HL-60/S4 treated with retinoic acid at 250 ng/mL for 4 days and 3 days (cell line): ENCODE measurements at regions not wholly inside any gene's neighbourhood (a gene's known extent, or its start where the extent isn't known, plus 50 kb on each side); places are given as distances from the start of the nearest gene placed in this dataset.

Source experiments
- in situ Hi-C: fragments of 300-500 bp; cut with MboI; formaldehyde crosslinking; loops from 2 replicates; pipeline ENCODE4 v1.7.0; 2022; ENCODE audit warnings: low sequenced_read_pairs

DNA sequence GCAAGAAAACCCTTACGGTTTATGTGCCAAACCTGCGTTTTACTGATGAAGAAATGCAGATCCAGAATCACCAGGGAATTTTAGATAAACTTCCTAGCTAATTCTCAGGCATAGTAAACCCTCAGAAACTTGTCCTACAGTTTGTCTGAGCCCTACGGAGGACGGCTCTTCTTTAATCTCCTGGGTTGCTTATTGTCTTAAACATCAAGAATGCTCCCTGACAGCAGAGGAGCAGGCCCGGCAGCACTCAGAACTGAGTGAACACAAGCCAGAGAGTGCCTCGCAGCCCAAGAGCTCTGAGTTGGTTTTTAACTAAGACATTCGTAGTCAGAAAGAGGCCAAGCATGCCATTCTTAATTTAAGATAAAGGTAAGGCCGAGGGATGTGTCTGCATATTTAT is 114.7 kb upstream of the ERCC6L2 start:
- in situ Hi-C loops = no loop called here

DNA sequence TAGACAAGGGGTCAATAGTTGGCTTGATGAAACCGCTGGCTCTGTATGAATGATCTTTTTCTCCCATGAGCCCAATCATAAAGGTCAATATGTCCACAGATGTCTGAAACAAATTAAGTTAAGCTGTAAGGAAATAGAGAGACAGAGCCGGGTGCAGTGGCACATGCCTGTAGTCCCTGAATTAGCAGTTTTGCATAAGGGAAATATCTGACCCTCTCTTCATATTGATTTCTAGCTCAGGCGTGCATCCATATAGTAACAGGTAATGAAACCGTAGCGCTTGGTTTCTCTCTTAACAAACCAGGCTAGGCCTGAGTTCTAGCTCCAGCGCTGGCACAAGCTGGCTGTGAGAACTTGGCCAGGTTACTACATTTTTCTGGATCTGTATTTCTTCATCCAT is 118.1 kb upstream of the ERCC6L2 start:
- in situ Hi-C loops = no loop called here

DNA sequence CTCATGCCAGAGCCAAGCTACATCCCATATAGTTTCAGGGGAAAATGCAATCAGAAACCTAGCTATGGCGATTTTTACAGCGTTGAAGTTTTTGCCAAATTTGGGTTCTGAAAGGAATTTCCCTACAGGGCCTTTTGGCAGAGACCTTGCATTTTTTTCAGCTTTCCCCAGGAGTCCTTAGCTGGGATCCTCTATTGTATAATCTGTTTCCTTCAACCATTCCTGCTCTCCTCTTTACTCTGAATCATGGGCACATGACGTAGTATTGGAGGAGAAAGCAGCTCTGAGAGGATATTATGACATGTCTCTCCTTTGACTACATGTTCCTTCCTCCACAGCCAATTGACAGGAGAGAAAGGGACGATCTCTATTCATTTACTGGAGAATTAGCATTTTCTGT is 118.5 kb upstream of the ERCC6L2 start:
- in situ Hi-C loops = no loop called here

DNA sequence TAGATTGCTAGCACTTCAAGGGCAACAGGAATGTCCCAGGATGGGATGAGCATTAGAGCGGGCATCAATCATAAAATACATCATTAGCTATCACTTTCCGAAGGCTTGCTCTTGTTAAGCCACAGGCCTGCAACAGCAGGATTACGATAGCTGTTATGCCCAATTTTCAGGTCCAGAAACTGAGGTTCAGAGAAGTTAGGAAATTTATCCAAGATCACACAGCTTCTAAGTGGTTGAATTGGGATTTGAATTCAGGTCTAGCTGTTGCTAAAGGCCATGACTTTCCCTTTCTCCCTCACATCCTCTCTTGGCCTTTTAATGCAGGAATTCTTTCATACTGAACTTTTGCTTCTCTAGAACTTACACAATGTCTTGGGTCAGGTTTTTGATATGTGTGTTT is 119.4 kb upstream of the ERCC6L2 start:
- in situ Hi-C loops = no loop called here

DNA sequence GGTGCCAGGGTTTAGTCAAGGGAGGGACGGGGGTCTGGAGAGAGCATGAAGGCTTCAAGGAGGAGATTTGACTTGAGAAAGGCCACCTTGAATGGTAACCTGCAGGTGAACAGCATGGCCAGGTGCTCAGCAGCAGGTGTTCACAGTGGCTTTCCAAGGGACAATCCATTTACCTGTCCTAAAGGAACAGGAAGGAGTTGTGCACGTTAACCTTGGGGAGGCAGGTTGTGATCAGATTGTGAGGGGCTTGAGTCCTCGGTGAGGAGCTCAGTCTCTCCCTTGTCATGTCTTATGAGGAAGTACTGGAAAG is 120.1 kb upstream of the ERCC6L2 start:
- in situ Hi-C loops = no loop called here

DNA sequence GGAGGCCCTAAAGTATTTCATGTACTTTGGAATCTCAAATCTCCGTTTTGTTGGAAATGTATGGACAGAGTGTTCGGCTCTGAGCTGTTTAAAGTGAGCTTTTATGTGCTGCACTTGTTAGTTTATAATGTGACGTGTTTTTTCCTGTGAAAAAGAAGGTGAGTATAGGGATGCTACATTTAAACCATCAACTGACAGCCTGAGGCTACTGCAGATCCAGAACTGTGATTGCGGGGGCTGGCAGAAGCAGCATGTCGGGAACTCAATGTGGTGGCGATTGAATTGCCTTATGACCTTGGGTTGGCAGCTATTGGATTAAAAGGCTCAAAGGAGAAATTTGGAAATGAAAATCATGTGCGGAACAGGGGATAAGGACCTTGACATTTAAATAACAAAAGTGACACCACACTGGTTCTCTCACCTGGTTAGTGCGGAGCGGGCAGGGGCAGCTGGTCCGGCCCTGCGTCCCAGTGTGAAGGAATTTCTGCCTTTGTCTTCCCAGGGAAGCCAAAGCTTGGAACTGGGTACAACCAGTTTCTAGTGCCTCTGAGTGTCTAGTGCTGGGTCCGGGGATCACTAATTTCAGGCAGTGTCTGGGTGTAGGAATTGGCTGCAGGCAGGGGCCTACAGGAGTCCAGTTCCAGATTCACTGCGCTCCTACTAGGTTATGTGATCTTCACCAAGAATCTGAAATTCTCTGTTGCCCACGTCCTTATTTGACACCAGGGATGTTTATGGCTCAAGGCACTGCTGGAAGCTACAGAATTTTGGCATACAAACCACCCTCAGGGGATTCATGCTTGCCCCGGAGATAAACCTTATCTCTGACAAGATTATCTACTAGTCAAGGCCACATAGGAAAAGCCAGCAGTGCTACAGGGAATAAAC is 120.7 kb upstream of the ERCC6L2 start:
- in situ Hi-C loops = no loop called here

DNA sequence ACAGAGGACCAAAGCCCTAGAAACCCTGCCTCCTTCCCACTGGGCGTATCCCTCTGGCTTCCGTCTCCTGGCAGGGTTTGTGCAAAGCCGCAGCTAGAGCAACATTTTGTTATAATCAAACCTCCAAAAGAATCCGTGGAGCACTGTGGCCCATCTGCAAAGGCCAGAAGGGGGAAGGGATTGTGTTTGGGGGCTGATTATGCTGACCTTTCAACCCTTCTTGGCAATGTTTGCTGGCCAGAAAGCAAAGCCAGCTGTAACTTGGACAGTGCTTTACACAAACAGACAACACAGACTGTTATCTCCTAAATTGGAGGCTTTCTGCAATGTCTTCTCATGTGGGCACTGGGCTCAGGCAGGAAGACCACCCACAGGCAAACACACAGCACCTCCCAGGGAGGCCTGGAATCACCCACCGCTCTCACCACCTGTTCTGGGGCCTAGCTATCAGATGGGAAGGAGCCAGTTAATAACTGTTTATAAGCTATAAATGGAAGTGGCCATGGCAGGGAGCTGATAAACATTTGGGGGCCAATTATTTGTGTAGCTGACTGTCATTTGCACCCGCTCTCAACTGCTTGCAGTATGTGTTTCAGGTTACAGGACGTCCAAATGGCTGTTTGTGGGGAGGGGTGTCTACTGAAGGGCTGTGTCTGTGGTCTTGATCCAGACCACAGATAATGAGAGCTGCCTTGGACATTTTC is 121.6 kb upstream of the ERCC6L2 start:
- in situ Hi-C loops = no loop called here

DNA sequence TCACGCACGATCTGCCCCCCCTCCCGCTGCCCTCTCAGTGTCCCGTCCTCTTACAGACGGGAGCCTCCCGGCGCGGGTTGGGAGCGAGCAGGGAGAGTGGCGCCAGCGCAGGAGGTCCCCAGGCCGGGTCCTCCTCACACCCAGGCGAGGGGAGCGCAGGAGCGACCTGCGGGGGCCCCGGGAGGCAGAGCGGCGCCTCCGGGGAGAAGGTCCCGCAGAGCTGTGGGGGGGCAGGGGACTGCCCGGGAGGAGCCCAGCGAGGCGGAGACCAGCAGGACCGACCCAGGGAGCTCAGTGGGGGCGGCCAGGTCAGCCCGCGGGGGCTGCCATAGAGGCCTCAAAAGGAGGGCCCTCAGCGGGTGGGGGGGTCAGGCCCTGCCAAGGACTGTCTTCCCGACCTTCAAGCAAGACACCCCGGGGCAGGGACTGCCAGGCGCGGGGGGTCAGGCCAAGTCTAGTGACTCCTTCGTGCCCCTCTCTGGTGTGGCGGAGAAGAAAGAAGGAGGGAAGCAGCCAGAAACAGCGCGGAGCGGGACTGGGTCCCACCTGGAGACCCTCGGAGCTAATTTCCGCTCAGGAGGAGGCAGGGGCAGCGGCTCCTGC is 123.3 kb upstream of the ERCC6L2 start:
- in situ Hi-C loops = no loop called here

DNA sequence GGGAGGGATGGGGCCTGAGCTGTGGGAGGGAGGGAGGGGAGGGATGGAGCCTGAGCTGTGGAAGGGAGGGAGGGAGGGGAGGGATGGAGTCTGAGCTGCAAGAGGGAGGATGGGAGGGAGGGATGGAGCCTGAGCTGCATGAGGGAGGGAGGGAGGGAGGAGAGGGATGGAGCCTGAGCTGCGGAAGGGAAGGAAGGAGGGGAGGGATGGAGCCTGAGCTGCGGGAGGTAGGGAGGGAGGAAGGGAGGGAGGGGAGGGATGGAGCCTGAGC is 124.0 kb upstream of the ERCC6L2 start:
- in situ Hi-C loops = no loop called here

DNA sequence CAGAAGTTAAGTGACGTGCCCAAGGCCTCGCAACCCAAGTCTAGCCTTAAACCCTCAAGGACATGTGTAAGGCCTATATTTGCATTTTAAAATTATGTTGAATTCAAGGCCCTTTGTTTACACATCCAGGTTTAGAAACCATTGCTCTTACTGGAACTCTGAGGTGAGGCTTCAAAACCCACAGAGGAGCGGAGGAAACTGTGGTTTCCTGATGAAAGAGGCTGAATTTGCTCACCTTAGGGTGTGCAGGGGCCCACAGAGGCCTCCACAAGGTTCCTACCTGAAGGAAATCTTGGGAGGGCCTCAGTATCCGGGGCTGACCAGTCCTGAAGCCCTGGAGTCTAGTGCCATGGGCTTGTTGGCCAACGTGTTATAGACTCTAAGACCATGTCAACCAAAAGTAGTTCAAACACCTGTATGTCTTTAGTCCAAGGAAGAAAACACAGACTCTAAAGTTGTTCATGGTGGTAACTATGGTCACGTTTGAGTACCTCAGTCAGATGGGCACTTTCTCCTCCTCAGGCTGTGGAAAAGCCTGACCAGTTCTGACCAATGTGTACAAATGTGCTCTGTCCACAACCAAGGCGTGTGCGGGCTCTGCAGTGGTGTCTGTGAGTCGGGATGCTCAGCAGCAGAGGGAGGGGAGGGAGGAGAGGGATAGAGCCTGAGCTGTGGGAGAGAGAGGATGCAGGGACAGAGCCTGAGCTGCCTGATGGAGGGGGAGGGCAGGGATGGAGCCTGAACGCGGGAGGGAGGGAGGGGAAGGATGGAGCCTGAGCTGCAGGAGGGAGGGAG is 124.6 kb upstream of the ERCC6L2 start:
- in situ Hi-C loops = no loop called here

DNA sequence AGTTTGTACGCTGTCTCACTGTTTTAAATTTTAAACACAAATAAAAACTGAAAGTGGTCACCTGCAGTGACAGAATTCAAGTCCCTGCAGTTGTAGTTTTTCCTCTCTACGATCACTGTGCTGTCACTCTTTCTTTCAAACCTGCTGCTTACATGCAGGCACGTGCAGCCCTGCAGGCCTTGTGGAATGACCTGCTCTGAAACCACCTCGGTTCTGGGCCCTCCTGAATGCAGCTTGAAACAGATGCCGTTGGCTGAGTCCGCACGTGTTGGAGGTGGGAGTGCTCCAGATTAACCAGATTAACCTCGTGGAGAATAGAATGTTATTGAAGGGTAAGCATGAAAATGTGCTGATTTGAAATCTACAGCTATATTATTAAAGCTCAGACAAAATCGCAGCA is 126.0 kb upstream of the ERCC6L2 start:
- in situ Hi-C loops = loop anchor here (25.0 kb wide), 1 partner anchor 463 kb away; no protein-coding TSS in a partner anchor

DNA sequence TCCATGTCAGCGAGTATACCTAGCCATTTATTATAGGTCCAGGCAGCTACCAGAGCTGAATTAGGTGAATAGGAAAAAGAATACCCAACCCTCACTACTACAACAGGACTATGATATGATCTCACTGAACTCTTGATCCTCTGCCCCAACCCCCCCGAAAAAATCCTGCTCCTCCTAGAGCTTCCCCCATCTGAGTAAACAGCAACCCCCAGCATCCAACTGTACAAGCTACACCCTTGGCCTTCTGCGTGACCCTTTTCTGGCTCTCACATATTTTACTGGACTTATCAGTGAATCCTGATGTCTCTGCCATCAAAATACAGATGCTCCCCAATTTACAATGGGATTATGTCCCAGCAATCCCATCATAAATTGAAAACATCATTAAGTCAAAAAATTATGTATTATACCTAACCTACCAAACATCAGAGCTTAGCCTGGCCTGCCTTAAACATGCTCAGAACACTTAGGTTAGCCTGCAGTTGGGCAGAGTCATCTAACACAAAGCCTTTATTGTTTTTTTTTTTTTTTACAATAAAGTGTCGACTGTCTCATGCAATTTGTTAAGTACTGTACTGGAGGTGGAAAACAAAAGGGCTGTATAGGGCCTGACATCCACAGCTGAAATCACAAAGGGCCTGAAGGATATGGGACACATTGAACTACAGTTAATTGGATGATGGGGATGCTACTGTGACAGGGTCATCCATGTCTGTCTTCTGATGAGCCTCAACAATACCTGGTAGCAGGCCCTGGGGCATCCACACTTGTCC is 128.9 kb upstream of the ERCC6L2 start:
- in situ Hi-C loops = loop anchor here (25.0 kb wide), 1 partner anchor 466 kb away; no protein-coding TSS in a partner anchor

DNA sequence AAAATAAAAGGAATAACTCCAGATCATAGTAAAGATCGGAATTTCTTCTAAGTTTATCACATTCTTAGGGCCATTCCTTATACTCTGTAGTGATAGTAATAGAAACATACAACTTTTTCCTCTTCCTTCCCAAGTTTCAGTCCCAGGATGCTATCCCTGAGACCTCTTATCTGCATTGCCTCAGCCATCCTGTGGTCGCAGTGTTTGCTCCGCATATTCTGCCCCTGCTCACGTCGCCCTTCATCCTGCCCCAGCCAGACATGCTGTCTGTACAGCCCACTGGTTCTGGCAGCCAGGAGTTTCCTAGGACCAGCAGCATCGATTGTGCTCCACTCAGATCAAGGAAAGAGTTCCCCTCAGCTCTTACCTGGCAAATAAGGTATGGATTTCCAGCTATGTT is 132.7 kb upstream of the ERCC6L2 start:
- in situ Hi-C loops = loop anchor here (25.0 kb wide), 1 partner anchor 469 kb away; no protein-coding TSS in a partner anchor

DNA sequence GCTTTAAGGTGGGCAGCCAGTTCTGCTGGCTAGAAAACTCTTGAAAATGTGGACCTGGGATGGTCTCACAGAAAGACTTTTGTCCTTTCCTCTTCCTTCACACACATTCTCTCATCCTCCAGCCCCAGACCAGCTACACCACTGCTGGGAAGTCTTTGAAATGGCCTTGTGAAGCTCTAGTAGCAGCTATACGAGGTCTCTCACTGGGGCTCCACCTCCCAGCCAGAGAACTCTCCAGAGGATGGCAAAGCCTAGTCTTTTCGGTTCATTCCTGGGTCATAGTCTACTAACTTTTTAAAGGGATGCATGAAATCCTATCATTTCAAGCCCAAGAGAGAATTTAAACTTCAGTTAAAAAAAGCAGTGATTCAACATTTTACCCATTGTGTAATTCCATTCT is 133.9 kb upstream of the ERCC6L2 start:
- in situ Hi-C loops = loop anchor here (25.0 kb wide), 1 partner anchor 471 kb away; no protein-coding TSS in a partner anchor

DNA sequence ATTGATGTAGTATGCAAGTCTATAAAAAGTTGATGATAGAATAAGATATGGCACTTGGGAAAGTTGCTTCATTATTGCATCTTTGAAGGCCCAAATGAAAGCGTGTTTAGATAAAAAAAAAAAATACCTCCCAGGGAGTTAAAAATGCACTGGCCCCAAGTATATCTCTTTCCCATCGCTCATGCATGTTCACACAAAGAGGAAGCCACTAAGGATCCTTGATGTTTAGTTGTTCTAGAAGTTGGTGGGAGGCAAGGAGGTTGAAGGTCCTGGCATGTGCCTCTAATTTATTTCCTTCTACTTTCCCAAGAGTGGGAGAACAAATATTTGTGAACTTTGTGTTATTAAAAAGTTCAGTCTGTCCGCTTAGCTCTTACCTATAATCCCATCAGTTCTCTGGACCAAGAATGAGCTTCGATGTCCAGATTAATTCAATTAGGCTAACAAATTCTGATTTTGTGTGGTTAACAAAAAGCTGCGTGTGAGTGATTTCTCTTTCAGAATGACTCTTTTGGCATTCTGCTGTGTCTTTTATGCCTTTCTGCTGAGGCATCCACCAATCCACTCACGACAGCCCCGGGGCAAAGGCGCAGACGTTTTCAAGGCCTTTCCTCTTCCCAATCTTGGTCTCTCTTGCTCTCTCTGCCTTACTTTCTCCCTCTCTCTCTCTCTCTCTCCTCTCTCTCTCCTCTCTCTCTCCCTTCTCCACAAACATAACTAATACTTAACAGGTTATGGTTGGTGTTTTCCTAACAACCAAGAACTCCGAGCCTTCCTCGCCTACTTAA is 135.1 kb upstream of the ERCC6L2 start:
- in situ Hi-C loops = loop anchor here (25.0 kb wide), 1 partner anchor 472 kb away; no protein-coding TSS in a partner anchor

DNA sequence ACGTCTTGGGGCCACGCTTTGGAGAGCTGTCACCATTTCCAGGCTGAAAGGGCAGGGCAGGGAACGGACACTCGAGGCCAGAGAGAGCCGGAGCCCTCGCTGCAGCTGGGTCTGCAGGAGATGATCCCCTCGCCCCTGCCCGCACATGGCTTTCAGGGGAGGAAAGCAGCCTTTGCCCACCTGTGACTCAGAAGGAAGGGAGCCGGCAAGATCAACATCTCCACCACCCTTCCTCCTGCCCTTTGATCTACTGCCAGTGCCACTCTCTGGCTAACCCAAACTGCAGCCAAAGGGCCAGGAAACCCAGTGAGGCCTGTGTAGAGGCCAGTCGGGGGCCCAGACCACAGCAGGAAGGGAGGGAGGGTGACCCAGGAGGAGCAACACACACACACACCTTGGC is 137.1 kb upstream of the ERCC6L2 start:
- in situ Hi-C loops = loop anchor here (25.0 kb wide), 1 partner anchor 474 kb away; no protein-coding TSS in a partner anchor

DNA sequence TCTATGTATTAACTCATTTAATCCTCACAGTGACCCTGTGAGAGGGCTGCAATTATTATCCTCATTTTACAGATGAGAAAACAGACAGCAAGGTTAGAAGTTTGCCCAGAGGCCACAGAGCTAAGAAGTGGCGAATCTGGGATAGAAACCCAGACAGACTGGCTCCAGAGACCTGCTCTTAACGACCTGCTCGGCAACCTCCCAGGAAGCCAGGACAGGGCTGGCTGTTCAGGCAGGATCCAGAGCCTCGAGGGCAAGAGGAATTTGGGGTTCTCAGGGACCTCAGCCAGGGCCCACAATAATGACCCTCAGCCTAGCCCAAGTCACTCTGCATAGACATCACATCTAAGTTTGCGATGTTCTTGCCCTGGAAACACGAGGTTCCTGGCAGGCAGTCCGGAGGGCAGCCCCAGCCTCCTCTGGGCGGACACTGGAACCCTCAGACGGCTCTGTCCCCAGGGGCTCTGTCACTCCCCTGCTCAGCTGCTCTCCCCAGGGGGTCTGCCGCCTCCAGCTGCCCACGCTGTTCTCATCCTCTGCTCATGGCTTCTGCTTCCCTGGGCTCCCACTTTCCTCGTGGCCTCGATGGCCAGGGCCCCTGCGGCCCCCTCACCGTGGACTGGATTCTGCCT is 138.5 kb upstream of the ERCC6L2 start:
- in situ Hi-C loops = loop anchor here (25.0 kb wide), 1 partner anchor 475 kb away; no protein-coding TSS in a partner anchor

DNA sequence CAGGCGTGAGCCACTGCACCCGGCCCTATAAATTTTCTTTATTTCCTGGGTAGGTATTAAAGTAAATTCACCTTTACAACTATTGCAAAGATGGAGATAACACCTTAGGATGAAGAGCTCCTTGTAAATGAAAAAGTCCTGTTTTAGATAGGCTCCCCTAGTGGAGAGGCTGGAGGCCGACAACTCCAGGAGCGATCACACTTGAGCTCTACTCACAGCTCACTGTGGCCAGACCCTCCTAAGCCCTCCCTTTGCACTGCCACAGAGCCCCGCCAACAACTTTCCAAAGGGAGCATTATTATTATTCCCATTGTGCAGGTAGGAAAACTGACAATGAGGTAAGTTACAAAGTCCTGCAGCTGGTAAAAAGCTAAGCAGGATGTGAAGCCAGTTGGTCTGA is 139.1 kb upstream of the ERCC6L2 start:
- in situ Hi-C loops = loop anchor here (25.0 kb wide), 1 partner anchor 476 kb away; no protein-coding TSS in a partner anchor

DNA sequence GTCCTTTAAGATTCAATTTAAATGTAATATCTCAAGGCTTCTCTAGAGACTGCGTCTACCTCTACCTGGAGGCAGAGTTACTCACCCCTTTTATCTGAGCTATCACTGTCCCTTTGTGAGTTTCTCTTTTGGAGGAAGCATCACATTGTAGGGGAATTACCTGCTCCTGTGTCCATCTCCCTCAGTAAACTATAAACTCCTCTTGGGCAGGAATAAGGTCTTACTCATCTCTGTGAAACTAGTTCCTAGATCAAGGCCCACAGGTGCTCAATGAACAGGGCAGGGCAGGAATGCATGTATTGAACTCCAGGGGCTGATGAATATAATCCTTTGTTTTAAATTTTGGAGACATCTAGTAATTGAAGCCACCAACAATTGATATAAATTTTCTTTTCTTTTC is 139.8 kb upstream of the ERCC6L2 start:
- in situ Hi-C loops = loop anchor here (25.0 kb wide), 1 partner anchor 477 kb away; no protein-coding TSS in a partner anchor
